ENCODE measurements at regions not wholly inside any gene's neighbourhood (a gene's known extent, or its start where the extent isn't known, plus 50 kb on each side); places are given as distances from the start of the nearest gene placed in this dataset.
"Not testable (repeated sequence)": the region's sequence is repeated elsewhere in the genome, so short reads cannot be mapped to it uniquely, and the experiment has no call there.

DNA sequence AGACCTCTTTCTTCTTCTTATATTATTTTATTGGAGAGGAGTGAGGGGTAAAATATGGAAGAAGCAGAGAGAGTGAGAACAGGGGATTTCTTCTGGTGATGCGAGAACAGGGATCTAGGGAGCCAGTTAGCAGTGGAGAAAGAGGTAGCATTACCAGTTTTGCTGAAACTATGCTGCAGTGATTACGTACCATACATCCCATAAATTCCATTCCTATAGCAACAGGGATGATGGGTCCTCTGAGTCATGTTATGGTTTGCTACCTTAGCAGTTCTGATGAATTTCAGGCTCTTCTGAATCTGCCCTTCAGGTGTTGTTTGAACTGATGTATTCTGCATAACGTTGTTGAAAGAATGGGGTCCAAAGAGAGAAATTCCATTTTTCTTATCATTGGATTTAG is 625.4 kb upstream of the LRFN5 start:
- no peak overlapping the region for H3K27ac ChIP-seq

DNA sequence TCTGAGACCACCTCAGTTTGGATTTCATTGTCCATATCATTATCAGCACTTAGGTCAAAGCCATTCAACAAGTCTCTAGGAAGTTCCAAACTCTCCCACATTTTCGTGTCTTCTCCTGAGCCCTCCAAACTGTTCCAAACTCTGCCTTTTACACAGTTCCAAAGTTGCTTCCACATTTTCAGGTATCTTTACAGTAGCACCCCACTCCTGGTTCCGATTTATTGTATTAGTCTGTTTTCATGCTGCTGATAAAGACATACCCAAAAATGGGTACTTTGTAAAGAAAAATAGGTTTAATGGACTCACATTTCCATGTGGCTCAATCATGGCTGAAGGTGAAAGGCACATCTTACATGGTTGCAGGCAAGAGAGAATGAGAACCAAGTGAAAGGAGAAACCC is 646.4 kb upstream of the LRFN5 start:
- not testable (repeated sequence) for H3K27ac ChIP-seq

More for the DNA sequence above, 625.4 kb upstream of the LRFN5 start:
- no peak for TF ChIP-seq ZFX (IDR thresholded peaks at IDR 0.05)
- TF ChIP-seq, protein P1, sequence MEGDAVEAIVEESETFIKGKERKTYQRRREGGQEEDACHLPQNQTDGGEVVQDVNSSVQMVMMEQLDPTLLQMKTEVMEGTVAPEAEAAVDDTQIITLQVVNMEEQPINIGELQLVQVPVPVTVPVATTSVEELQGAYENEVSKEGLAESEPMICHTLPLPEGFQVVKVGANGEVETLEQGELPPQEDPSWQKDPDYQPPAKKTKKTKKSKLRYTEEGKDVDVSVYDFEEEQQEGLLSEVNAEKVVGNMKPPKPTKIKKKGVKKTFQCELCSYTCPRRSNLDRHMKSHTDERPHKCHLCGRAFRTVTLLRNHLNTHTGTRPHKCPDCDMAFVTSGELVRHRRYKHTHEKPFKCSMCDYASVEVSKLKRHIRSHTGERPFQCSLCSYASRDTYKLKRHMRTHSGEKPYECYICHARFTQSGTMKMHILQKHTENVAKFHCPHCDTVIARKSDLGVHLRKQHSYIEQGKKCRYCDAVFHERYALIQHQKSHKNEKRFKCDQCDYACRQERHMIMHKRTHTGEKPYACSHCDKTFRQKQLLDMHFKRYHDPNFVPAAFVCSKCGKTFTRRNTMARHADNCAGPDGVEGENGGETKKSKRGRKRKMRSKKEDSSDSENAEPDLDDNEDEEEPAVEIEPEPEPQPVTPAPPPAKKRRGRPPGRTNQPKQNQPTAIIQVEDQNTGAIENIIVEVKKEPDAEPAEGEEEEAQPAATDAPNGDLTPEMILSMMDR (conservative IDR thresholded peaks at IDR 0.05): no peak

DNA sequence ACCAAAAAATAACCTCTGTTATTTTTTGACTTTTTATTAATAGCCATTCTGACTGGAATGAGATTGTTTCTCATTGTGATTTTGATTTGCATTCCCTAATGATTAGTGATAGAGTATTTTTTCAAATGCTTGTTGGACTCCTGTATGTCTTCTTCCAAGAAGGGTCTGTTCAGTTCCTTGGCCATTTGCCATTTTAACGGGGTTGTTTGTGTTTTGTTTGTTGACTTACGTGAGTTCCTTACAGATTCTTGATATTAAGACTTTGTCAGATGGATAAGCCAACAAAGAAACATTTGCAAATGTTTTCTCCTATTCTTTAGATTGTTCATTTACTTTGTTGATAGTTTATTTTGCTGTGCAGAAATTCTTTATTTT is 651.6 kb upstream of the LRFN5 start:
- peak overlapping the region; percentile 88 for H3K27ac ChIP-seq
- TF ChIP-seq ZFX (IDR thresholded peaks at IDR 0.05): no peak
- TF ChIP-seq, protein P1 (conservative IDR thresholded peaks at IDR 0.05): no peak

DNA sequence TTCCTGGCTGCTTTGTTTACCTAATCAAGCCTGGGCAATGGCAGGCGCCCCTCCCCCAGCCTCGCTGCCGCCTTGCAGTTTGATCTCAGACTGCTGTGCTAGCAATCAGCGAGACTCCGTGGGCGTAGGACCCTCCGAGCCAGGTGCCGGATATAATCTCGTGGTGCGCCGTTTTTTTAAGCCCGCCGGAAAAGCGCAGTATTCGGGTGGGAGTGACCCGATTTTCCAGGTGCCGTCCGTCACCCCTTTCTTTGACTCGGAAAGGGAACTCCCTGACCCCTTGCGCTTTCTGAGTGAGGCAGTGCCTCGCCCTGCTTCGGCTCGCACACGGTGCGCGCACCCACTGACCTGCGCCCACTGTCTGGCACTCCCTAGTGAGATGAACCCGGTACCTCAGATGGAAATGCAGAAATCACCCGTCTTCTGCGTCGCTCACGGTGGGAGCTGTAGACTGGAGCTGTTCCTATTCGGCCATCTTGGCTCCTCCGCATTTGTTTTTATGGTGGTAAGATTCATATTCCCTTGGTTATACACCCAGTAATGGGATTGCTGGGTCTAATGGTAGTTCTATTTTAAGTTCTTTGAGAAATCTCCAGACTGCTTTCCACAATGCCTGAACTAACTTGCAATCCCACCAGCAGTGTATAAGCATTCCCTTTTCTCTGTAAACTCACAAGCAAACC is 652.1 kb upstream of the LRFN5 start:
- peak overlapping the region; percentile 88 for H3K27ac ChIP-seq

DNA sequence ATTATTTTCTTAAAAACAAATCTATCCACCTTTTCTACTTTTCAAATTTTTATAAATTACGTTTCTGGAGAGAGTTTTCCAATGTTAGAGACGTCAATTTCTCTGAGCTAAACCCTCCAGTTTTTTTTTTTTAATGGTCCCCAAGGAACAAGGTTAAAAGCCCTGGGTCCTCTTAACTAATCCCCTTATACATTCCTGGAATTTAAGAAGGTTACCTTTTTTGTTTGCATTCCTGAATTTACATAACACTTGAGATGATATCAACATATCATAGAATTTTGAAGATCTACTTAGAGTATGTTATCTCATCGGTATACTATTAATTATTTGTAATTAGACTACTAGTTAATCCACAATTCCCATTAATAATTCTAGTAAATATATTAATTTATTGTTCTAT is 662.2 kb upstream of the LRFN5 start:
- H3K27ac ChIP-seq: no peak overlapping the region
- TF ChIP-seq, protein P1 (conservative IDR thresholded peaks at IDR 0.05): no peak
- TF ChIP-seq ZFX (IDR thresholded peaks at IDR 0.05): no peak

DNA sequence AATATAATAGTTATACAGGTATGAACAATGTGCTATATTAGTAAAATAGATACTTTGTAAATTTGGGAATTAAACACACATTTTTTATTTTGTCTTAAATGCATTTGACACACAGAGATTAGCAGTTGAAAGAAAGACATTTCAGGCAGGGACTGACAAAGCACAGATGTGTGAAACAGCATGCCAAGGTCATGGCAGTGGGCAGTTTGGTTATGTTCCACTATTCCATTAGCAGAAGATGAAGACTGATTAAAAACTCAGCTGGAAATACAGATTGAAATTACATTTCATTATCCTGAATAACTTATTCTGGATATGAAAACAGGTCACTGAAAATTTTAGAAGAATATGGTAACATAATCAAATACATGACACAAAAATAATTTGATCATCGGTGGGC is 669.8 kb upstream of the LRFN5 start:
- H3K27ac ChIP-seq: no peak overlapping the region

DNA sequence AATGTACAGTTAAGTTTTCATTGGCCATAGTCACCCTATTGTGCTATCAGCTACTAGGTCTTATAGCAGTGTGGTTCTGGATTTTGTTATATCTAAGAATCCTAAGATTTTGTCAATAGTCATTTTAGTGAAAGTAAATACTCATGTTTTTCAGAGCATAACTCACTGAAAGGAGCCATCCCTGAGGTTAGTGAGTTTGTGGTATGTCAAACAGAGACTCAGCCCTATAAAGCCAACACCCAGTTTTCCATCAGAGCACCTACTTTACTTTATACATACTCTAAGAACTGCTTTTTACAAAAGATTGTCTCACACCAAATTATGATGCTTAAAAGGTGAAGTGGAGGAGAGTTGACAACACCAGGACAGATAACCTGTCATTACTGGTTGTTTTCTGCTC is 686.3 kb upstream of the LRFN5 start:
- H3K27ac ChIP-seq: no peak overlapping the region
- TF ChIP-seq, protein P1 (conservative IDR thresholded peaks at IDR 0.05): no peak
- no peak for TF ChIP-seq ZFX (IDR thresholded peaks at IDR 0.05)

More for the DNA sequence above, 669.8 kb upstream of the LRFN5 start:
- TF ChIP-seq, protein P1 (conservative IDR thresholded peaks at IDR 0.05): no peak

DNA sequence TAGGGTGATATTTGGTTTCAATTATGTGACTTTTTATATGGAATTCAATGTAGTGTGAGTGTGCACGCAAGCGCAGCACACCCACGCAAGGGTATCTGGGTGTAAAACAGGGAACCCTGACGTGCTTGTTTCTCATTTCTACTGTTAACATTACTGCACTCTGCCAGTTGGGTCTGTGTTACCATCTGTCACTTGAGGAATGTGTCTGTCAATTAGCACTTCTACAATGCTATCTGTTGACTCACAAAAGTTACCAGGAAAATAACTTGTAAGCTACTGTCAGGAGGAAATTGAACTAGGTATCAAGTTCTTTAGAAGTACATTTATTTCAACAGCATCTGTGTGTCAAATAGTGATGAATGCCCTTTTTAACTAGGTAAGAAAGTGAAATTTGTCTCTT is 695.5 kb upstream of the LRFN5 start:
- no peak for TF ChIP-seq ZFX (IDR thresholded peaks at IDR 0.05)
- TF ChIP-seq, protein P1 (conservative IDR thresholded peaks at IDR 0.05): no peak

More for the DNA sequence above, 695.5 kb upstream of the LRFN5 start:
- H3K27ac ChIP-seq: no peak overlapping the region

All from C4-2B (cell line).